ENCODE measurements at regions not wholly inside any gene's neighbourhood (a gene's known extent, or its start where the extent isn't known, plus 50 kb on each side); places are given as distances from the start of the nearest gene placed in this dataset.

GRCh38 chr1:101367630-101368029 is 130.8 kb downstream of the S1PR1 start:
- TF ChIP-seq CTCF (IDR thresholded peaks at IDR 0.05; ENCODE audit: low read depth, low read length, poor library complexity, severe bottlenecking) (no peak), EZH2phosphoT487 (IDR thresholded peaks at IDR 0.05; ENCODE audit: borderline replicate concordance, low read length) (no peak)
- Histone ChIP-seq H3K27me3 (ENCODE audit: control insufficient read depth, low read length) (no peaks in the 10 kb centered on the region; the same call in 1 of the 2 replicates), H3K79me2 (ENCODE audit: control insufficient read depth, low read length) (no peaks in the 10 kb centered on the region), H3K9me3 (ENCODE audit: control insufficient read depth, insufficient read depth, low read length) (no peaks in the 10 kb centered on the region), H3K4me3 (ENCODE audit: low read length) (no peak overlapping the region), H3K9me2 (replicated peaks; ENCODE audit: control insufficient read depth, low read length) (no peaks in the 10 kb centered on the region), H3K27ac (ENCODE audit: low read depth, low read length) (no peak overlapping the region), H3K4me1 (ENCODE audit: control insufficient read depth, low read length) (no peaks in the 10 kb centered on the region), H3K4me2 (ENCODE audit: low read length) (no peak overlapping the region), H3K36me3 (ENCODE audit: control insufficient read depth, low read length) (no peaks in the 10 kb centered on the region), H3F3A (ENCODE audit: control insufficient read depth, insufficient read depth) (no peaks in the 10 kb centered on the region), H4K20me1 (ENCODE audit: control insufficient read depth, insufficient read depth, low read depth, low read length) (no peaks in the 10 kb centered on the region)

GRCh38 chr1:101370488-101370887 is 133.7 kb downstream of the S1PR1 start:
- Histone ChIP-seq H3K27ac (ENCODE audit: low read depth, low read length) (no peak overlapping the region), H3K4me2 (ENCODE audit: low read length) (no peak overlapping the region)

GRCh38 chr1:101371259-101371658 is 134.4 kb downstream of the S1PR1 start:
- Histone ChIP-seq H4K20me1 (ENCODE audit: control insufficient read depth, insufficient read depth, low read depth, low read length) (no peaks in the 10 kb centered on the region), H3K9me2 (replicated peaks; ENCODE audit: control insufficient read depth, low read length) (no peaks in the 10 kb centered on the region), H3K9me3 (ENCODE audit: control insufficient read depth, insufficient read depth, low read length) (no peaks in the 10 kb centered on the region), H3K36me3 (ENCODE audit: control insufficient read depth, low read length) (no peaks in the 10 kb centered on the region), H3K79me2 (ENCODE audit: control insufficient read depth, low read length) (no peaks in the 10 kb centered on the region), H3K4me1 (ENCODE audit: control insufficient read depth, low read length) (no peaks in the 10 kb centered on the region), H3K27ac (ENCODE audit: low read depth, low read length) (no peak overlapping the region), H3F3A (ENCODE audit: control insufficient read depth, insufficient read depth) (no peaks in the 10 kb centered on the region), H3K4me3 (ENCODE audit: low read length) (no peak overlapping the region), H3K4me2 (ENCODE audit: low read length) (no peak overlapping the region), H3K27me3 (ENCODE audit: control insufficient read depth, low read length) (no peaks in the 10 kb centered on the region; the same call in 1 of the 2 replicates)
- no peak for TF ChIP-seq CTCF (IDR thresholded peaks at IDR 0.05; ENCODE audit: low read depth, low read length, poor library complexity, severe bottlenecking)
- no peak for TF ChIP-seq EZH2phosphoT487 (IDR thresholded peaks at IDR 0.05; ENCODE audit: borderline replicate concordance, low read length)

More at GRCh38 chr1:101370488-101370887, 133.7 kb downstream of the S1PR1 start:
- Histone ChIP-seq H3K27me3 (ENCODE audit: control insufficient read depth, low read length) (no peaks in the 10 kb centered on the region; the same call in 1 of the 2 replicates), H3K9me3 (ENCODE audit: control insufficient read depth, insufficient read depth, low read length) (no peaks in the 10 kb centered on the region), H3K36me3 (ENCODE audit: control insufficient read depth, low read length) (no peaks in the 10 kb centered on the region), H3K4me3 (ENCODE audit: low read length) (no peak overlapping the region), H3K79me2 (ENCODE audit: control insufficient read depth, low read length) (no peaks in the 10 kb centered on the region), H4K20me1 (ENCODE audit: control insufficient read depth, insufficient read depth, low read depth, low read length) (no peaks in the 10 kb centered on the region), H3K9me2 (replicated peaks; ENCODE audit: control insufficient read depth, low read length) (no peaks in the 10 kb centered on the region), H3F3A (ENCODE audit: control insufficient read depth, insufficient read depth) (no peaks in the 10 kb centered on the region), H3K4me1 (ENCODE audit: control insufficient read depth, low read length) (no peaks in the 10 kb centered on the region)
- TF ChIP-seq EZH2phosphoT487 (IDR thresholded peaks at IDR 0.05; ENCODE audit: borderline replicate concordance, low read length), result no peak
- TF ChIP-seq CTCF (IDR thresholded peaks at IDR 0.05; ENCODE audit: low read depth, low read length, poor library complexity, severe bottlenecking), result no peak

Measured in DOHH2 (cell line).